ENCODE measurements at regions not wholly inside any gene's neighbourhood (a gene's known extent, or its start where the extent isn't known, plus 50 kb on each side); places are given as distances from the start of the nearest gene placed in this dataset.

DNA sequence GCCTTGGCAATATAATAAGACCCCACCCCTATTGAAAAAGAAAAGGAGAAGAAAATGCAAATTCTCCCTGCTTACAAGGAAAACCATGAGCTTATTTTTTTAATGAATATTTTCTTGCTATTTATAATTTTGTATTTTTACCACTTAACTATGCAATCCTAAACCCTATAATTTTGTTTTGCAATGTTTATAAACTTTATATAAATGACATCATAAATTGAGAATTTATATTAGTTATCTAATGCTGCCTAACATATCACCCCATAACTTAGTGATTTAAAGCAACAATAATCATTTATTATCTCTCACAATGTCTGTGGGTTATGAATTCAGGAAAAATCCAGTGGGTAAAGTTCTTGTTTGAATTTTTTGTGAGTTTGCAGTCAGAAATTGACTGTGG, 369.1 kb downstream of the TAF11L14 start:
- Histone ChIP-seq H3K14ac (ENCODE audit: insufficient read depth, low read length) (no peak overlapping the region), H4K91ac (ENCODE audit: insufficient read length, low read depth, low read length) (no peak overlapping the region), H3K79me2 (ENCODE audit: insufficient read depth, low read length) (no peaks in the 10 kb centered on the region), H3K9me3 (ENCODE audit: control insufficient read depth, low read depth, low read length) (no peaks in the 10 kb centered on the region), H2AK5ac (ENCODE audit: insufficient read length, low read length) (no peak overlapping the region), H3T11ph (ENCODE audit: low read length) (no peak overlapping the region), H3K4me1 (ENCODE audit: insufficient read depth, low read length) (no peaks in the 10 kb centered on the region), H4K20me1 (ENCODE audit: control insufficient read depth, insufficient read depth, insufficient read length) (no peaks in the 10 kb centered on the region), H3K27ac (ENCODE audit: insufficient read length, low read depth, low read length) (no peak overlapping the region), H4K8ac (replicated peaks; ENCODE audit: insufficient read length, low read depth, low read length) (no peak overlapping the region), H2AFZ (ENCODE audit: low read length) (no peak overlapping the region), H3K23me2 (ENCODE audit: insufficient read length, low read depth, low read length, poor library complexity, severe bottlenecking) (no peaks in the 10 kb centered on the region), H3K18ac (ENCODE audit: insufficient read length, low read depth, low read length) (no peak overlapping the region), H3K4ac (ENCODE audit: low read depth, low read length) (no peak overlapping the region), H4K5ac (ENCODE audit: insufficient read length, low read depth, low read length) (no peak overlapping the region), H2BK15ac (ENCODE audit: low read depth, low read length) (no peak overlapping the region), H3K4me2 (ENCODE audit: insufficient read depth, insufficient read length, low read length) (no peak overlapping the region), H3K23ac (ENCODE audit: insufficient read length, low read depth, low read length) (no peak overlapping the region), H3K27me3 (ENCODE audit: insufficient read depth, low read length) (no peaks in the 10 kb centered on the region), H2BK20ac (ENCODE audit: low read depth, low read length, poor library complexity, severe bottlenecking) (no peak overlapping the region), H2BK12ac (ENCODE audit: insufficient read length, low read depth, low read length) (no peak overlapping the region), H3K9ac (ENCODE audit: extremely low read depth, insufficient read length, low read length) (no peak overlapping the region), H3K56ac (ENCODE audit: insufficient read length, low read depth, low read length) (no peak overlapping the region), H2BK120ac (ENCODE audit: low read depth, low read length, poor library complexity, severe bottlenecking) (no peak overlapping the region), H3K79me1 (ENCODE audit: insufficient read depth, low read depth, low read length, poor library complexity, severe bottlenecking) (no peaks in the 10 kb centered on the region), H2BK5ac (ENCODE audit: insufficient read length, low read length) (no peak overlapping the region)
- peaks cover 8 to 11% of the 10 kb centered on the region in 2 experiments; a peak in 4 of 5 replicates for H3K9me3 Mint-ChIP-seq
- H3K27me3 Mint-ChIP-seq (ENCODE audit: low read depth): no peaks in the 10 kb centered on the region
- no peak overlapping the region for H3K27ac Mint-ChIP-seq
- H3K4me3 Mint-ChIP-seq: no peak overlapping the region
- TF ChIP-seq CTCF (conservative IDR thresholded peaks at IDR 0.05): no peak
- H3K36me3 Mint-ChIP-seq (ENCODE audit: insufficient read depth in 1 of 3, low read depth in 3 of 3): peaks cover 0 to 6% (median 3%) of the 10 kb centered on the region in 3 experiments; a peak in 4 of 7 replicates
- DNase-seq: no peak
- no peaks in the 10 kb centered on the region for H3K4me1 Mint-ChIP-seq

Data from H9 (cell line).